HepG2 (cell line): ENCODE measurements at regions not wholly inside any gene's neighbourhood (a gene's known extent, or its start where the extent isn't known, plus 50 kb on each side); places are given as distances from the start of the nearest gene placed in this dataset.

Source experiments
- ATAC-seq: fragments of 200-7000 bp; cut with Tn5 transposase; 3 replicates; pipeline ENCODE4 v1.9.1; 2020; ENCODE audit warnings: mild to moderate bottlenecking, moderate library complexity
- BruUV-seq: library from RNA; stranded (reverse); fragments of 400-500 nt; replicated peaks from 2 replicates; lab custom pipeline; 2021; lab: Mats Ljungman, UMichigan
- CTCF ChIA-PET: fragments of 300-600 bp; formaldehyde crosslinking; extraction: SDS; loops from one replicate; lab custom pipeline; 2021; ENCODE audit warnings: low total read pairs, inconsistent platforms, low intra/inter-chr PET ratio; lab: Yijun Ruan, JAX
- POLR2A ChIA-PET: fragments of 350-600 bp; sonication (Branson Sonifier 250); formaldehyde crosslinking; loops from one replicate; lab custom pipeline; 2020; ENCODE audit warnings: antibody characterized with exemption, inconsistent platforms; lab: Yijun Ruan, JAX
- DNase-seq: peaks from one replicate; pipeline ENCODE4 v3.0.0-alpha.2; 2015; ENCODE audit warnings: low spot score
- FAIRE-seq: peaks from 3 replicates; lab custom pipeline; 2011; peaks lifted over from hg19 to GRCh38; lab: Jason Lieb, UNC
- H2AFZ ChIP-seq: one replicate; pipeline ENCODE4 v1.6.1; 2011; ENCODE audit warnings: low read length, inconsistent platforms
- H3K27ac ChIP-seq: fragments of 300-600 bp; 3 replicates; pipeline ENCODE4 v1.8.0; 2011; ENCODE audit warnings: mixed run types, mild to moderate bottlenecking, mixed read lengths, low read length, inconsistent platforms; ENCODE audit not compliant: insufficient read depth; ENCODE audit errors: extremely low read length
- H3K27me3 ChIP-seq, 2 experiments: fragments of 200-600 bp in 1 of 2; 2 replicates in 1 of 2; 3 replicates in 1 of 2; pipeline versions ENCODE4 v1.6.0 to v1.8.0; 2011; ENCODE audit warnings: low read length in 2 of 2, mild to moderate bottlenecking in 2 of 2, moderate library complexity in 2 of 2, inconsistent platforms in 1 of 2; ENCODE audit not compliant: insufficient read depth in 2 of 2, control insufficient read depth in 1 of 2
- H3K36me3 ChIP-seq, 2 experiments: fragments of 200-600 bp in 1 of 2; replicated peaks in 1 of 2; 2 replicates in 1 of 2; 3 replicates in 1 of 2; pipeline versions ENCODE4 v1.5.1 to v1.8.0; 2011; ENCODE audit warnings: low read length in 2 of 2, inconsistent platforms in 1 of 2; ENCODE audit not compliant: insufficient read depth in 2 of 2, control insufficient read depth in 1 of 2
- H3K4me1 ChIP-seq: 2 replicates; pipeline ENCODE4 v1.5.1; 2012; ENCODE audit warnings: low read length, inconsistent platforms; ENCODE audit not compliant: insufficient read depth
- H3K4me2 ChIP-seq: 2 replicates; pipeline ENCODE4 v1.6.0; 2011; ENCODE audit warnings: low read depth, low read length, inconsistent platforms
- H3K4me3 ChIP-seq, 3 experiments: fragments of 200-600 bp in 1 of 3; sonication (generic), shearing (Covaris generic) in 1 of 3; replicated peaks in 1 of 3; 2 replicates each; pipeline ENCODE4 v1.5.1; 2011 to 2016; ENCODE audit warnings: low read length in 3 of 3, inconsistent platforms in 2 of 3, low read depth in 2 of 3, mild to moderate bottlenecking in 2 of 3, control low read depth in 1 of 3, mixed read lengths in 1 of 3; ENCODE audit not compliant: insufficient read depth in 1 of 3
- H3K79me2 ChIP-seq: one replicate; pipeline ENCODE4 v1.6.1; 2011; ENCODE audit warnings: low read length, inconsistent platforms; ENCODE audit not compliant: insufficient read depth
- H3K9ac ChIP-seq: 2 replicates; pipeline ENCODE4 v1.6.0; 2011; ENCODE audit warnings: mild to moderate bottlenecking, low read depth, low read length, inconsistent platforms; ENCODE audit not compliant: insufficient read depth
- H3K9me3 ChIP-seq: 2 replicates; pipeline ENCODE4 v1.5.1; 2012; ENCODE audit warnings: mild to moderate bottlenecking, low read length
- H4K20me1 ChIP-seq: 2 replicates; pipeline ENCODE4 v1.6.0; 2011; ENCODE audit warnings: inconsistent platforms, mild to moderate bottlenecking, low read length, moderate library complexity; ENCODE audit not compliant: insufficient read depth
- NFIB ChIP-seq: sonication (generic); formaldehyde crosslinking; IDR thresholded peaks from 2 replicates; pipeline ENCODE4 v1.9.0; 2021; ENCODE audit warnings: missing genetic modification reagents, mild to moderate bottlenecking, borderline replicate concordance
- SOX5 ChIP-seq: IDR thresholded peaks from 2 replicates; pipeline ENCODE4 v1.6.1; 2016; ENCODE audit warnings: borderline replicate concordance
- ZBTB3 ChIP-seq: sonication (generic); formaldehyde crosslinking; IDR thresholded peaks from 2 replicates; pipeline ENCODE4 v1.4.0; 2020; ENCODE audit warnings: low read depth, mild to moderate bottlenecking, moderate library complexity, missing genetic modification reagents, borderline replicate concordance
- ZC3H13 ChIP-seq: sonication (generic); formaldehyde crosslinking; IDR thresholded peaks from 2 replicates; pipeline ENCODE4 v1.8.1; 2023; ENCODE audit warnings: mild to moderate bottlenecking, missing genetic modification reagents, moderate library complexity
- ZFP90 ChIP-seq: sonication (generic); formaldehyde crosslinking; IDR thresholded peaks from 2 replicates; pipeline ENCODE4 v1.8.0; 2022; ENCODE audit warnings: missing genetic modification reagents, mild to moderate bottlenecking, inconsistent platforms, borderline replicate concordance
- ZNF160 ChIP-seq: sonication (generic); formaldehyde crosslinking; IDR thresholded peaks from 2 replicates; pipeline ENCODE4 v1.8.0; 2022; ENCODE audit warnings: mild to moderate bottlenecking, inconsistent platforms, missing genetic modification reagents
- ZNF274 ChIP-seq: sonication (generic); formaldehyde crosslinking; IDR thresholded peaks from 2 replicates; pipeline ENCODE4 v1.5.1; 2020; ENCODE audit warnings: mild to moderate bottlenecking, missing genetic modification reagents
- ZNF333 ChIP-seq: sonication (generic); formaldehyde crosslinking; IDR thresholded peaks from 2 replicates; pipeline ENCODE4 v1.4.0; 2020; ENCODE audit warnings: mild to moderate bottlenecking, missing genetic modification reagents, borderline replicate concordance
- ZNF354B ChIP-seq: sonication (generic); formaldehyde crosslinking; IDR thresholded peaks from 2 replicates; pipeline ENCODE4 v1.8.0; 2022; ENCODE audit warnings: mild to moderate bottlenecking, missing genetic modification reagents
- ZNF678 ChIP-seq: sonication (generic); formaldehyde crosslinking; IDR thresholded peaks from 2 replicates; pipeline ENCODE4 v1.4.0; 2020; ENCODE audit warnings: mild to moderate bottlenecking, missing genetic modification reagents
- ZNF777 ChIP-seq: sonication (generic); formaldehyde crosslinking; IDR thresholded peaks from 2 replicates; pipeline ENCODE4 v1.4.0; 2020; ENCODE audit warnings: missing genetic modification reagents
- ZNF891 ChIP-seq: sonication (generic); formaldehyde crosslinking; IDR thresholded peaks from 2 replicates; pipeline ENCODE4 v1.5.0; 2020; ENCODE audit warnings: mild to moderate bottlenecking, missing genetic modification reagents
- WGBS: methylation state at CpG from one replicate; pipeline ENCODE4 v1.1.6; 2017; ENCODE audit warnings: low lambda C conversion rate; 5-methylcytosine and 5-hydroxymethylcytosine counted together
- in situ Hi-C: cut with HindIII; loops from 2 replicates; pipeline ENCODE4 v1.10.0; 2017; ENCODE audit warnings: low pct_unique_long_range_greater_than_20kb; ENCODE audit not compliant: extremely low pct_ligation_motif_present
- intact Hi-C: fragments of 100-400 bp; cut with micrococcal nuclease; formaldehyde crosslinking; loops from one replicate; pipeline ENCODE4 v1.10.0; 2022; ENCODE audit not compliant: unreplicated experiment
- TF ChIP-seq, protein P1 (sequence below): sonication (generic); formaldehyde crosslinking; IDR thresholded peaks from 2 replicates; pipeline ENCODE4 v1.8.0; 2022; ENCODE audit warnings: mild to moderate bottlenecking, missing genetic modification reagents
- TF ChIP-seq, protein P2 (sequence below): sonication (generic); formaldehyde crosslinking; IDR thresholded peaks from 2 replicates; pipeline ENCODE4 v1.4.0; 2020; ENCODE audit warnings: mild to moderate bottlenecking, missing genetic modification reagents
- TF ChIP-seq, protein P3 (sequence below): sonication (generic); formaldehyde crosslinking; IDR thresholded peaks from 2 replicates; pipeline ENCODE4 v1.5.0; 2020; ENCODE audit warnings: mild to moderate bottlenecking, missing genetic modification reagents
- TF ChIP-seq, protein P4 (sequence below): sonication (generic); formaldehyde crosslinking; IDR thresholded peaks from 2 replicates; pipeline ENCODE4 v1.5.1; 2020; ENCODE audit warnings: mild to moderate bottlenecking, missing genetic modification reagents, borderline replicate concordance

DNA sequence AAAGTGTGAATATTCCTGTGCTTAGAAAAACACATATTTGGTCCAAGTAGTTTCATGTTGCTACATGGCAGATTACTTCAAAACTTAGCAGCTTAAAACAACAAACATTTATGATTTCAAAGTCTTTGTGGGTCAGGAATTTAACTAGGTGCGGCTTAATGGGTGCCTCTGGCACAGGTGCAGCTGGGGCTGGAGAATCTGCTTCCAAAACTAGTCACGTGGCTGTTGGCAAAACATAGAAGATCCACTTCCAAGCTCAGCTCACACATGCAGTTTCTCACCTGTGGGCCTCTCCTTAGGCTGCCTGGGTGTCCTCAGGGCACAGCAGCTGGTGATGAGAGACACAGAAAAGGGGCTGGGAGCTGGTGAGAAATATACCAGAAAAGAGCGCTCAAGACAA, 263.4 kb downstream of the TTLL7 start:
- H3K9me3 ChIP-seq = peaks cover 35% of the 10 kb centered on the region
- no peak for FAIRE-seq
- H4K20me1 ChIP-seq = no peaks in the 10 kb centered on the region
- ATAC-seq = no peak
- ChIA-PET CTCF (no interaction called here), POLR2A (no interaction called here)
- no peak overlapping the region for H3K4me3 ChIP-seq
- DNase-seq = no peak
- no peak overlapping the region for H3K27ac ChIP-seq
- 18% methylated on average over 2 of the region's 3 CpGs for WGBS
- H2AFZ ChIP-seq = no peak overlapping the region
- H3K9ac ChIP-seq = no peak overlapping the region
- no peaks in the 10 kb centered on the region for H3K79me2 ChIP-seq
- BruUV-seq = no TSS peak
- no peak overlapping the region for H3K4me2 ChIP-seq
- intact Hi-C loops (no loop called here), in situ Hi-C loops (no loop called here)
- H3K27me3 ChIP-seq = no peaks in the 10 kb centered on the region
- no peaks in the 10 kb centered on the region for H3K36me3 ChIP-seq
- H3K4me1 ChIP-seq = peaks cover 8% of the 10 kb centered on the region
- TF ChIP-seq, protein P1, sequence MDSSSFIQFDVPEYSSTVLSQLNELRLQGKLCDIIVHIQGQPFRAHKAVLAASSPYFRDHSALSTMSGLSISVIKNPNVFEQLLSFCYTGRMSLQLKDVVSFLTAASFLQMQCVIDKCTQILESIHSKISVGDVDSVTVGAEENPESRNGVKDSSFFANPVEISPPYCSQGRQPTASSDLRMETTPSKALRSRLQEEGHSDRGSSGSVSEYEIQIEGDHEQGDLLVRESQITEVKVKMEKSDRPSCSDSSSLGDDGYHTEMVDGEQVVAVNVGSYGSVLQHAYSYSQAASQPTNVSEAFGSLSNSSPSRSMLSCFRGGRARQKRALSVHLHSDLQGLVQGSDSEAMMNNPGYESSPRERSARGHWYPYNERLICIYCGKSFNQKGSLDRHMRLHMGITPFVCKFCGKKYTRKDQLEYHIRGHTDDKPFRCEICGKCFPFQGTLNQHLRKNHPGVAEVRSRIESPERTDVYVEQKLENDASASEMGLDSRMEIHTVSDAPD = no peak
- TF ChIP-seq ZNF333 (CRISPR knock-in tag) (no peak), ZNF891 (CRISPR knock-in tag) (no peak), ZNF678 (CRISPR knock-in tag) (no peak), ZBTB3 (CRISPR knock-in tag) (no peak), ZNF354B (CRISPR knock-in tag) (no peak), SOX5 (CRISPR knock-in tag) (no peak), NFIB (CRISPR knock-in tag) (no peak), ZNF274 (CRISPR knock-in tag) (no peak), ZC3H13 (CRISPR knock-in tag) (no peak), ZNF160 (no peak), ZFP90 (CRISPR knock-in tag) (no peak), ZNF777 (CRISPR knock-in tag) (no peak)
- TF ChIP-seq, protein P2, sequence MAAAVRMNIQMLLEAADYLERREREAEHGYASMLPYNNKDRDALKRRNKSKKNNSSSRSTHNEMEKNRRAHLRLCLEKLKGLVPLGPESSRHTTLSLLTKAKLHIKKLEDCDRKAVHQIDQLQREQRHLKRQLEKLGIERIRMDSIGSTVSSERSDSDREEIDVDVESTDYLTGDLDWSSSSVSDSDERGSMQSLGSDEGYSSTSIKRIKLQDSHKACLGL (CRISPR knock-in tag) = no peak
- TF ChIP-seq, protein P3, sequence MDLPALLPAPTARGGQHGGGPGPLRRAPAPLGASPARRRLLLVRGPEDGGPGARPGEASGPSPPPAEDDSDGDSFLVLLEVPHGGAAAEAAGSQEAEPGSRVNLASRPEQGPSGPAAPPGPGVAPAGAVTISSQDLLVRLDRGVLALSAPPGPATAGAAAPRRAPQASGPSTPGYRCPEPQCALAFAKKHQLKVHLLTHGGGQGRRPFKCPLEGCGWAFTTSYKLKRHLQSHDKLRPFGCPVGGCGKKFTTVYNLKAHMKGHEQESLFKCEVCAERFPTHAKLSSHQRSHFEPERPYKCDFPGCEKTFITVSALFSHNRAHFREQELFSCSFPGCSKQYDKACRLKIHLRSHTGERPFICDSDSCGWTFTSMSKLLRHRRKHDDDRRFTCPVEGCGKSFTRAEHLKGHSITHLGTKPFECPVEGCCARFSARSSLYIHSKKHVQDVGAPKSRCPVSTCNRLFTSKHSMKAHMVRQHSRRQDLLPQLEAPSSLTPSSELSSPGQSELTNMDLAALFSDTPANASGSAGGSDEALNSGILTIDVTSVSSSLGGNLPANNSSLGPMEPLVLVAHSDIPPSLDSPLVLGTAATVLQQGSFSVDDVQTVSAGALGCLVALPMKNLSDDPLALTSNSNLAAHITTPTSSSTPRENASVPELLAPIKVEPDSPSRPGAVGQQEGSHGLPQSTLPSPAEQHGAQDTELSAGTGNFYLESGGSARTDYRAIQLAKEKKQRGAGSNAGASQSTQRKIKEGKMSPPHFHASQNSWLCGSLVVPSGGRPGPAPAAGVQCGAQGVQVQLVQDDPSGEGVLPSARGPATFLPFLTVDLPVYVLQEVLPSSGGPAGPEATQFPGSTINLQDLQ (CRISPR knock-in tag) = no peak
- TF ChIP-seq, protein P4, sequence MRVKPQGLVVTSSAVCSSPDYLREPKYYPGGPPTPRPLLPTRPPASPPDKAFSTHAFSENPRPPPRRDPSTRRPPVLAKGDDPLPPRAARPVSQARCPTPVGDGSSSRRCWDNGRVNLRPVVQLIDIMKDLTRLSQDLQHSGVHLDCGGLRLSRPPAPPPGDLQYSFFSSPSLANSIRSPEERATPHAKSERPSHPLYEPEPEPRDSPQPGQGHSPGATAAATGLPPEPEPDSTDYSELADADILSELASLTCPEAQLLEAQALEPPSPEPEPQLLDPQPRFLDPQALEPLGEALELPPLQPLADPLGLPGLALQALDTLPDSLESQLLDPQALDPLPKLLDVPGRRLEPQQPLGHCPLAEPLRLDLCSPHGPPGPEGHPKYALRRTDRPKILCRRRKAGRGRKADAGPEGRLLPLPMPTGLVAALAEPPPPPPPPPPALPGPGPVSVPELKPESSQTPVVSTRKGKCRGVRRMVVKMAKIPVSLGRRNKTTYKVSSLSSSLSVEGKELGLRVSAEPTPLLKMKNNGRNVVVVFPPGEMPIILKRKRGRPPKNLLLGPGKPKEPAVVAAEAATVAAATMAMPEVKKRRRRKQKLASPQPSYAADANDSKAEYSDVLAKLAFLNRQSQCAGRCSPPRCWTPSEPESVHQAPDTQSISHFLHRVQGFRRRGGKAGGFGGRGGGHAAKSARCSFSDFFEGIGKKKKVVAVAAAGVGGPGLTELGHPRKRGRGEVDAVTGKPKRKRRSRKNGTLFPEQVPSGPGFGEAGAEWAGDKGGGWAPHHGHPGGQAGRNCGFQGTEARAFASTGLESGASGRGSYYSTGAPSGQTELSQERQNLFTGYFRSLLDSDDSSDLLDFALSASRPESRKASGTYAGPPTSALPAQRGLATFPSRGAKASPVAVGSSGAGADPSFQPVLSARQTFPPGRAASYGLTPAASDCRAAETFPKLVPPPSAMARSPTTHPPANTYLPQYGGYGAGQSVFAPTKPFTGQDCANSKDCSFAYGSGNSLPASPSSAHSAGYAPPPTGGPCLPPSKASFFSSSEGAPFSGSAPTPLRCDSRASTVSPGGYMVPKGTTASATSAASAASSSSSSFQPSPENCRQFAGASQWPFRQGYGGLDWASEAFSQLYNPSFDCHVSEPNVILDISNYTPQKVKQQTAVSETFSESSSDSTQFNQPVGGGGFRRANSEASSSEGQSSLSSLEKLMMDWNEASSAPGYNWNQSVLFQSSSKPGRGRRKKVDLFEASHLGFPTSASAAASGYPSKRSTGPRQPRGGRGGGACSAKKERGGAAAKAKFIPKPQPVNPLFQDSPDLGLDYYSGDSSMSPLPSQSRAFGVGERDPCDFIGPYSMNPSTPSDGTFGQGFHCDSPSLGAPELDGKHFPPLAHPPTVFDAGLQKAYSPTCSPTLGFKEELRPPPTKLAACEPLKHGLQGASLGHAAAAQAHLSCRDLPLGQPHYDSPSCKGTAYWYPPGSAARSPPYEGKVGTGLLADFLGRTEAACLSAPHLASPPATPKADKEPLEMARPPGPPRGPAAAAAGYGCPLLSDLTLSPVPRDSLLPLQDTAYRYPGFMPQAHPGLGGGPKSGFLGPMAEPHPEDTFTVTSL (CRISPR knock-in tag) = no peak
